ENCODE measurements at regions not wholly inside any gene's neighbourhood (a gene's known extent, or its start where the extent isn't known, plus 50 kb on each side); places are given as distances from the start of the nearest gene placed in this dataset.

GRCh38 chr6:117215353-117216090 lies 49.8 kb upstream of the VGLL2 start:
- no peak overlapping the region for H3K4me3 Mint-ChIP-seq
- no peak overlapping the region for H3K27ac Mint-ChIP-seq
- TF ChIP-seq, protein P1, sequence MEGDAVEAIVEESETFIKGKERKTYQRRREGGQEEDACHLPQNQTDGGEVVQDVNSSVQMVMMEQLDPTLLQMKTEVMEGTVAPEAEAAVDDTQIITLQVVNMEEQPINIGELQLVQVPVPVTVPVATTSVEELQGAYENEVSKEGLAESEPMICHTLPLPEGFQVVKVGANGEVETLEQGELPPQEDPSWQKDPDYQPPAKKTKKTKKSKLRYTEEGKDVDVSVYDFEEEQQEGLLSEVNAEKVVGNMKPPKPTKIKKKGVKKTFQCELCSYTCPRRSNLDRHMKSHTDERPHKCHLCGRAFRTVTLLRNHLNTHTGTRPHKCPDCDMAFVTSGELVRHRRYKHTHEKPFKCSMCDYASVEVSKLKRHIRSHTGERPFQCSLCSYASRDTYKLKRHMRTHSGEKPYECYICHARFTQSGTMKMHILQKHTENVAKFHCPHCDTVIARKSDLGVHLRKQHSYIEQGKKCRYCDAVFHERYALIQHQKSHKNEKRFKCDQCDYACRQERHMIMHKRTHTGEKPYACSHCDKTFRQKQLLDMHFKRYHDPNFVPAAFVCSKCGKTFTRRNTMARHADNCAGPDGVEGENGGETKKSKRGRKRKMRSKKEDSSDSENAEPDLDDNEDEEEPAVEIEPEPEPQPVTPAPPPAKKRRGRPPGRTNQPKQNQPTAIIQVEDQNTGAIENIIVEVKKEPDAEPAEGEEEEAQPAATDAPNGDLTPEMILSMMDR (IDR thresholded peaks at IDR 0.05; ENCODE audit: unreplicated experiment in 3 of 3), result no peak
- H3K27me3 Mint-ChIP-seq (ENCODE audit: low read depth), result peaks cover 3% of the 10 kb centered on the region
- H3K9me3 Mint-ChIP-seq, result peaks cover 13% of the 10 kb centered on the region
- no peaks in the 10 kb centered on the region for H3K4me1 Mint-ChIP-seq
- no peaks in the 10 kb centered on the region for H3K36me3 Mint-ChIP-seq (ENCODE audit: low read depth)

All from nephron (organoid).